HCT116 (cell line): ENCODE measurements at regions not wholly inside any gene's neighbourhood (a gene's known extent, or its start where the extent isn't known, plus 50 kb on each side); places are given as distances from the start of the nearest gene placed in this dataset.

Experiments
- CEBPB ChIP-seq: IDR thresholded peaks from 2 replicates; pipeline ENCODE4 v1.6.1; 2012; ENCODE audit warnings: low read depth
- EGR1 ChIP-seq: IDR thresholded peaks from 2 replicates; pipeline ENCODE4 v1.6.1; 2012; ENCODE audit warnings: low read depth
- ELF1 ChIP-seq: IDR thresholded peaks from 2 replicates; pipeline ENCODE4 v1.6.1; 2012; ENCODE audit warnings: low read depth, borderline replicate concordance
- EZH2 ChIP-seq: fragments of 200-600 bp; sonication (generic); IDR thresholded peaks from 2 replicates; pipeline ENCODE4 v1.6.1; 2017; ENCODE audit warnings: antibody characterized with exemption, mixed run types
- EZH2phosphoT487 ChIP-seq: fragments of 200-600 bp; IDR thresholded peaks from 2 replicates; pipeline ENCODE4 v1.6.1; 2018; ENCODE audit warnings: antibody characterized with exemption, borderline replicate concordance
- FOSL1 ChIP-seq: IDR thresholded peaks from 2 replicates; pipeline ENCODE4 v1.6.1; 2012; ENCODE audit warnings: low read depth
- POLR2A ChIP-seq: IDR thresholded peaks from 2 replicates; pipeline ENCODE4 v1.7.0; 2011; ENCODE audit warnings: borderline replicate concordance; ENCODE audit not compliant: insufficient read depth, insufficient read length; ENCODE audit errors: extremely low read depth
- POLR2AphosphoS5 ChIP-seq: IDR thresholded peaks from 2 replicates; pipeline ENCODE4 v1.6.1; 2011; ENCODE audit warnings: mild to moderate bottlenecking, low read depth, low read length, moderate library complexity
- RAD21 ChIP-seq: IDR thresholded peaks from 2 replicates; pipeline ENCODE4 v1.6.1; 2012; ENCODE audit warnings: low read depth, mild to moderate bottlenecking
- SIN3A ChIP-seq: IDR thresholded peaks from 2 replicates; pipeline ENCODE4 v1.6.1; 2012; ENCODE audit warnings: low read depth
- TF ChIP-seq, protein P1 (sequence below), 3 experiments: fragments of 200-600 bp in 1 of 3; sonication (generic) in 1 of 3; IDR thresholded peaks in 2 of 3; conservative IDR thresholded peaks in 1 of 3; 2 replicates each; pipeline ENCODE4 v1.5.1; 2012 to 2017; ENCODE audit warnings: low read depth in 2 of 3, low read length in 2 of 3, antibody characterized with exemption in 1 of 3, borderline replicate concordance in 1 of 3, control low read depth in 1 of 3, mild to moderate bottlenecking in 1 of 3, mixed read lengths in 1 of 3, mixed run types in 1 of 3, moderate library complexity in 1 of 3; ENCODE audit not compliant: insufficient read depth in 1 of 3
- TF ChIP-seq, protein P2 (sequence below): IDR thresholded peaks from 2 replicates; pipeline ENCODE4 v1.6.1; 2012; ENCODE audit warnings: low read depth

DNA sequence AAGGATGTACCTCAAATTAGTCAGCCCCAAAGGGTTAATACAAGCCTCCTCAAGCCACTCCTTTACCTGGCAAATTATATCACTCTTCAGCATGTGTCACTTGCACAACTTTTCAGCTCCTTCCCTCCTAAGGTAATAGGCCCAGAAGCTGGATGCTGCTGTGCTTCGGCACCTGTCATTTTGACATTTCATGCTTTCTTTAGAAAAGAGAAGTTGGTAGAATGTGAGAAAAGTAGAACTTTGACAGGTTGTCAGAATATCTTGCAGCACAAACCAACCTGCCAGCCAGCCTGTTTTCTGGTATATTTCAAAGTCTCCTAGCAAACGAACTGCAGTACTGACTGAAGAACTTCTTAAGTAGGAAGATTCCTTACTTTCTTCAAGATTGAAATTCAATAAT is 2136.9 kb downstream of the MAT2B start:
- TF ChIP-seq, protein P1, sequence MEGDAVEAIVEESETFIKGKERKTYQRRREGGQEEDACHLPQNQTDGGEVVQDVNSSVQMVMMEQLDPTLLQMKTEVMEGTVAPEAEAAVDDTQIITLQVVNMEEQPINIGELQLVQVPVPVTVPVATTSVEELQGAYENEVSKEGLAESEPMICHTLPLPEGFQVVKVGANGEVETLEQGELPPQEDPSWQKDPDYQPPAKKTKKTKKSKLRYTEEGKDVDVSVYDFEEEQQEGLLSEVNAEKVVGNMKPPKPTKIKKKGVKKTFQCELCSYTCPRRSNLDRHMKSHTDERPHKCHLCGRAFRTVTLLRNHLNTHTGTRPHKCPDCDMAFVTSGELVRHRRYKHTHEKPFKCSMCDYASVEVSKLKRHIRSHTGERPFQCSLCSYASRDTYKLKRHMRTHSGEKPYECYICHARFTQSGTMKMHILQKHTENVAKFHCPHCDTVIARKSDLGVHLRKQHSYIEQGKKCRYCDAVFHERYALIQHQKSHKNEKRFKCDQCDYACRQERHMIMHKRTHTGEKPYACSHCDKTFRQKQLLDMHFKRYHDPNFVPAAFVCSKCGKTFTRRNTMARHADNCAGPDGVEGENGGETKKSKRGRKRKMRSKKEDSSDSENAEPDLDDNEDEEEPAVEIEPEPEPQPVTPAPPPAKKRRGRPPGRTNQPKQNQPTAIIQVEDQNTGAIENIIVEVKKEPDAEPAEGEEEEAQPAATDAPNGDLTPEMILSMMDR (IDR thresholded peaks at IDR 0.05 in 2 of 3, conservative IDR thresholded peaks at IDR 0.05 in 1 of 3; ENCODE audit: borderline replicate concordance in 1 of 3, insufficient read depth in 1 of 3, low read depth in 2 of 3, low read length in 2 of 3) = no peak
- no peak for TF ChIP-seq SIN3A
- TF ChIP-seq, protein P2, sequence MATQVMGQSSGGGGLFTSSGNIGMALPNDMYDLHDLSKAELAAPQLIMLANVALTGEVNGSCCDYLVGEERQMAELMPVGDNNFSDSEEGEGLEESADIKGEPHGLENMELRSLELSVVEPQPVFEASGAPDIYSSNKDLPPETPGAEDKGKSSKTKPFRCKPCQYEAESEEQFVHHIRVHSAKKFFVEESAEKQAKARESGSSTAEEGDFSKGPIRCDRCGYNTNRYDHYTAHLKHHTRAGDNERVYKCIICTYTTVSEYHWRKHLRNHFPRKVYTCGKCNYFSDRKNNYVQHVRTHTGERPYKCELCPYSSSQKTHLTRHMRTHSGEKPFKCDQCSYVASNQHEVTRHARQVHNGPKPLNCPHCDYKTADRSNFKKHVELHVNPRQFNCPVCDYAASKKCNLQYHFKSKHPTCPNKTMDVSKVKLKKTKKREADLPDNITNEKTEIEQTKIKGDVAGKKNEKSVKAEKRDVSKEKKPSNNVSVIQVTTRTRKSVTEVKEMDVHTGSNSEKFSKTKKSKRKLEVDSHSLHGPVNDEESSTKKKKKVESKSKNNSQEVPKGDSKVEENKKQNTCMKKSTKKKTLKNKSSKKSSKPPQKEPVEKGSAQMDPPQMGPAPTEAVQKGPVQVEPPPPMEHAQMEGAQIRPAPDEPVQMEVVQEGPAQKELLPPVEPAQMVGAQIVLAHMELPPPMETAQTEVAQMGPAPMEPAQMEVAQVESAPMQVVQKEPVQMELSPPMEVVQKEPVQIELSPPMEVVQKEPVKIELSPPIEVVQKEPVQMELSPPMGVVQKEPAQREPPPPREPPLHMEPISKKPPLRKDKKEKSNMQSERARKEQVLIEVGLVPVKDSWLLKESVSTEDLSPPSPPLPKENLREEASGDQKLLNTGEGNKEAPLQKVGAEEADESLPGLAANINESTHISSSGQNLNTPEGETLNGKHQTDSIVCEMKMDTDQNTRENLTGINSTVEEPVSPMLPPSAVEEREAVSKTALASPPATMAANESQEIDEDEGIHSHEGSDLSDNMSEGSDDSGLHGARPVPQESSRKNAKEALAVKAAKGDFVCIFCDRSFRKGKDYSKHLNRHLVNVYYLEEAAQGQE = no peak
- TF ChIP-seq EZH2phosphoT487 = no peak
- TF ChIP-seq EZH2 = no peak
- TF ChIP-seq ELF1 = no peak
- TF ChIP-seq POLR2AphosphoS5 = no peak
- TF ChIP-seq POLR2A = no peak
- TF ChIP-seq FOSL1 = no peak
- TF ChIP-seq CEBPB = no peak
- TF ChIP-seq RAD21 = no peak
- no peak for TF ChIP-seq EGR1
